ENCODE measurements at regions not wholly inside any gene's neighbourhood (a gene's known extent, or its start where the extent isn't known, plus 50 kb on each side); places are given as distances from the start of the nearest gene placed in this dataset.
"Not testable (repeated sequence)": the region's sequence is repeated elsewhere in the genome, so short reads cannot be mapped to it uniquely, and the experiment has no call there.

GRCh38 chr1:181972256-181972655 lies 89.3 kb downstream of the ZNF648 start:
- Histone ChIP-seq H3K36me3 (ENCODE audit: control insufficient read depth, insufficient read depth, low read length) (no peaks in the 10 kb centered on the region), H3K27ac (ENCODE audit: insufficient read depth, low read length, poor library complexity, severe bottlenecking) (no peak overlapping the region), H3K27me3 (ENCODE audit: control insufficient read depth, insufficient read depth, low read length) (no peaks in the 10 kb centered on the region), H3K9me3 (ENCODE audit: control insufficient read depth in 2 of 2, low read length in 2 of 2) (peaks cover 4% of the 10 kb centered on the region in 2 experiments), H3K4me1 (ENCODE audit: control insufficient read depth, insufficient read depth, low read length, poor library complexity, severe bottlenecking) (no peaks in the 10 kb centered on the region), H3K4me3 (ENCODE audit: low read depth, low read length) (no peak overlapping the region)
- no peaks in the 10 kb centered on the region for H3K36me3 Mint-ChIP-seq
- peaks cover 0 to 12% (median 8%) of the 10 kb centered on the region in 7 donors for H3K9me3 Mint-ChIP-seq
- DNase-seq (no peak), ATAC-seq (ENCODE audit: low read depth in 2 of 2) (no peak)
- H3K4me1 Mint-ChIP-seq = no peaks in the 10 kb centered on the region
- H3K4me3 Mint-ChIP-seq = no peak overlapping the region
- no peak overlapping the region for H3K27ac Mint-ChIP-seq
- no peaks in the 10 kb centered on the region for H3K27me3 Mint-ChIP-seq

DNA sequence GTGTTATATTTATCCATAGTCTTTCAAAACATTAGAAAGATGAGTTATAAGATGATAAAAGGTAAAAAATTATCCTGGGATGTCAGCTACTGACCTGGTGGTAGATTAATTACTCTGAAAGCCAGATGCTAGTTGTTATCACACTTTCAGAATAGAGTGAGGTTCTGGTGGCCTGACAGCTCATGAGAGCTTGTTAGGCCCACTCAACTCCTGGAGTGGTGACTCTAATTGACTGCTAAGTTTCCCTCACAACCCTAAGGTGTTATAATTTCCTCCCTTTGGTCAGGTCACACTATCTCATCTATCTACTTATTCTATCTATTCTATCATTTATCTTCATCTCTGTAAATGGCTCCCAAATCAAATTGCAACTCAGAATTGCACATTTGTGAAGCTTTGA lies 90.1 kb downstream of the ZNF648 start:
- Mint-ChIP-seq H3K9me3 (peaks cover 0 to 9% (median 5%) of the 10 kb centered on the region in 7 donors), H3K27ac (no peak overlapping the region), H3K4me1 (no peaks in the 10 kb centered on the region), H3K36me3 (no peaks in the 10 kb centered on the region), H3K27me3 (no peaks in the 10 kb centered on the region), H3K4me3 (no peak overlapping the region)
- Histone ChIP-seq H3K27ac (ENCODE audit: insufficient read depth, low read length, poor library complexity, severe bottlenecking) (no peak overlapping the region), H3K4me3 (ENCODE audit: low read depth, low read length) (no peak overlapping the region), H3K9me3 (ENCODE audit: control insufficient read depth in 2 of 2, low read length in 2 of 2) (peaks cover 4% of the 10 kb centered on the region in 2 experiments), H3K4me1 (ENCODE audit: control insufficient read depth, insufficient read depth, low read length, poor library complexity, severe bottlenecking) (no peaks in the 10 kb centered on the region), H3K36me3 (ENCODE audit: control insufficient read depth, insufficient read depth, low read length) (no peaks in the 10 kb centered on the region), H3K27me3 (ENCODE audit: control insufficient read depth, insufficient read depth, low read length) (no peaks in the 10 kb centered on the region)
- DNase-seq (no peak), ATAC-seq (ENCODE audit: low read depth in 2 of 2) (no peak)

DNA sequence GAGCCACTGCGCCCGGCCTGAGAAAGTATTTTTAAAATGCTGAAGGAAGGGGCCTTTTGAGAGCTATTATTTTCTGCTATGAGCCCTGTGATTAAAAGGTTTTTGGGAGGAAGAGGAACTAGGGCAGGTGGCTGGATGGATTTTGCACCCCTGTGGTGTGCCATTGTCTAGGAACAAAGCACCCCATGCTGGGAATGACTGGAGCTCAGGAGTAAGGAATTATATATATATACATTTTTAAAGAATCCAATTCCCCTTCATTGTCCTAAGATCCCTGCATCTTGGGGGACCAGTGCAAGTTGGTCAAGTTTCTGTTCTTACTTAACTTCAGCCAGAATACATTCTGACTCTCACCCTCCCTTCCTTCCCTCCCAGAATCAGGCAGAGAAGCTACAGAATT lies 91.6 kb downstream of the ZNF648 start:
- Histone ChIP-seq H3K27ac (ENCODE audit: insufficient read depth, low read length, poor library complexity, severe bottlenecking) (no peak overlapping the region), H3K36me3 (ENCODE audit: control insufficient read depth, insufficient read depth, low read length) (no peaks in the 10 kb centered on the region), H3K4me3 (ENCODE audit: low read depth, low read length) (no peak overlapping the region), H3K27me3 (ENCODE audit: control insufficient read depth, insufficient read depth, low read length) (no peaks in the 10 kb centered on the region), H3K4me1 (ENCODE audit: control insufficient read depth, insufficient read depth, low read length, poor library complexity, severe bottlenecking) (no peaks in the 10 kb centered on the region), H3K9me3 (ENCODE audit: control insufficient read depth in 2 of 2, low read length in 2 of 2) (no peaks in the 10 kb centered on the region)
- DNase-seq (no peak), ATAC-seq (ENCODE audit: low read depth in 2 of 2) (no peak)
- H3K4me3 Mint-ChIP-seq = no peak overlapping the region
- no peaks in the 10 kb centered on the region for H3K27me3 Mint-ChIP-seq
- H3K27ac Mint-ChIP-seq = no peak overlapping the region
- H3K4me1 Mint-ChIP-seq = no peaks in the 10 kb centered on the region
- no peaks in the 10 kb centered on the region for H3K36me3 Mint-ChIP-seq
- peaks cover 0 to 3% (median 0%) of the 10 kb centered on the region in 7 donors for H3K9me3 Mint-ChIP-seq

- not testable (repeated sequence) for H3K27me3 Mint-ChIP-seq; H3K27ac Mint-ChIP-seq; H3K36me3 ChIP-seq (ENCODE audit: control insufficient read depth, insufficient read depth, low read length); H3K27ac ChIP-seq (ENCODE audit: insufficient read depth, low read length, poor library complexity, severe bottlenecking); H3K4me3 Mint-ChIP-seq; H3K4me1 Mint-ChIP-seq; H3K9me3 ChIP-seq (ENCODE audit: control insufficient read depth in 2 of 2, low read length in 2 of 2); DNase-seq; H3K36me3 Mint-ChIP-seq; H3K4me3 ChIP-seq (ENCODE audit: low read depth, low read length); H3K4me1 ChIP-seq (ENCODE audit: control insufficient read depth, insufficient read depth, low read length, poor library complexity, severe bottlenecking); ATAC-seq (ENCODE audit: low read depth in 2 of 2); H3K27me3 ChIP-seq (ENCODE audit: control insufficient read depth, insufficient read depth, low read length)
- H3K9me3 Mint-ChIP-seq = peaks cover 4 to 39% (median 14%) of the 10 kb centered on the region in 7 donors
Observed at GRCh38 chr1:181954696-181955095, 106.8 kb downstream of the ZNF648 start.

DNA sequence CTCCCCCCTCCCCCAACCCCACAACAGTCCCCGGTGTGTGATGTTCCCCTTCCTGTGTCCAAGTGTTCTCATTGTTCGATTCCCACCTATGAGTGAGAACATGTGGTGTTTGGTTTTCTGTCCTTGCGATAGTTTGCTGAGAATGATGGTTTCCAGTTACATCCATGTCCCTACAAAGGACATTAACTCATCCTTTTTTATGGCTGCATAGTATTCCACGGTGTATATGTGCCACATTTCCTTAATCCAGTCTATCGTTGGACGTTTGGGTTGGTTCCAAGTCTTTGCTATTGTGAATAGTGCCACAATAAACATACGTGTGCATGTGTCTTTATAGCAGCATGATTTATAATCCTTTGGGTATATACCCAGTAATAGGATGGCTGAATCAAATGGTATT lies 107.3 kb downstream of the ZNF648 start:
- H3K9me3 Mint-ChIP-seq = peaks cover 2 to 33% (median 13%) of the 10 kb centered on the region in 7 donors
- H3K27me3 ChIP-seq (ENCODE audit: control insufficient read depth, insufficient read depth, low read length); DNase-seq; H3K27ac Mint-ChIP-seq; H3K4me1 Mint-ChIP-seq; H3K36me3 ChIP-seq (ENCODE audit: control insufficient read depth, insufficient read depth, low read length); ATAC-seq (ENCODE audit: low read depth in 2 of 2); H3K9me3 ChIP-seq (ENCODE audit: control insufficient read depth in 2 of 2, low read length in 2 of 2); H3K27me3 Mint-ChIP-seq; H3K27ac ChIP-seq (ENCODE audit: insufficient read depth, low read length, poor library complexity, severe bottlenecking); H3K4me3 ChIP-seq (ENCODE audit: low read depth, low read length); H3K4me1 ChIP-seq (ENCODE audit: control insufficient read depth, insufficient read depth, low read length, poor library complexity, severe bottlenecking); H3K4me3 Mint-ChIP-seq; H3K36me3 Mint-ChIP-seq: not testable (repeated sequence)

GRCh38 chr1:181953596-181953995 lies 107.9 kb downstream of the ZNF648 start:
- H3K4me3 Mint-ChIP-seq = no peak overlapping the region
- peaks cover 0 to 28% (median 8%) of the 10 kb centered on the region in 7 donors for H3K9me3 Mint-ChIP-seq
- Histone ChIP-seq H3K27me3 (ENCODE audit: control insufficient read depth, insufficient read depth, low read length) (no peaks in the 10 kb centered on the region), H3K4me3 (ENCODE audit: low read depth, low read length) (no peak overlapping the region), H3K36me3 (ENCODE audit: control insufficient read depth, insufficient read depth, low read length) (no peaks in the 10 kb centered on the region), H3K9me3 (ENCODE audit: control insufficient read depth in 2 of 2, low read length in 2 of 2) (peaks cover 0 to 4% of the 10 kb centered on the region in 2 experiments), H3K27ac (ENCODE audit: insufficient read depth, low read length, poor library complexity, severe bottlenecking) (no peak overlapping the region), H3K4me1 (ENCODE audit: control insufficient read depth, insufficient read depth, low read length, poor library complexity, severe bottlenecking) (no peaks in the 10 kb centered on the region)
- DNase-seq (no peak), ATAC-seq (ENCODE audit: low read depth in 2 of 2) (no peak)
- H3K36me3 Mint-ChIP-seq = no peaks in the 10 kb centered on the region
- H3K27me3 Mint-ChIP-seq = peaks cover 5% of the 10 kb centered on the region
- H3K4me1 Mint-ChIP-seq = no peaks in the 10 kb centered on the region
- H3K27ac Mint-ChIP-seq = no peak overlapping the region

DNA sequence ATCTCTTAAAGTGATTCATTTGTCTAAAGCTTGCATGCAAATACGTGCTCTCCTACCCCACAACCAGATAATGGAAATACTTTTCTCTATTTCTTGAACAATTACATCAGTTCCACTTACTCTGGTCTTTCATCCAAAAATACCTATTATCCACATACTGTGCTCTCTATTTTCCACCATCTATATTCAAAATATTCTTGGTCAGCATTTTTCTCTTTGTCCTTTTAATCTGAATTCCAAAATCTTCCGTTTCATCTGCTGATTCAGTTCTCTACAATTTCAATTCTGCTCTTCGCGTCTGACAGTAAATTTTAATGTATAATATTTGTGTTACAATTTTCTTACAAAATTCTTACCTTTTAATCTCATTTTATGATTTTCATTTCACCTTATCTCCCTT lies 110.3 kb downstream of the ZNF648 start:
- no peak for ATAC-seq (ENCODE audit: low read depth in 2 of 2)
- Histone ChIP-seq H3K27me3 (ENCODE audit: control insufficient read depth, insufficient read depth, low read length) (no peaks in the 10 kb centered on the region), H3K27ac (ENCODE audit: insufficient read depth, low read length, poor library complexity, severe bottlenecking) (no peak overlapping the region), H3K4me3 (ENCODE audit: low read depth, low read length) (no peak overlapping the region), H3K9me3 (ENCODE audit: control insufficient read depth in 2 of 2, low read length in 2 of 2) (peaks cover 0 to 2% of the 10 kb centered on the region in 2 experiments), H3K36me3 (ENCODE audit: control insufficient read depth, insufficient read depth, low read length) (no peaks in the 10 kb centered on the region), H3K4me1 (ENCODE audit: control insufficient read depth, insufficient read depth, low read length, poor library complexity, severe bottlenecking) (no peaks in the 10 kb centered on the region)
- Mint-ChIP-seq H3K4me3 (no peak overlapping the region), H3K4me1 (no peaks in the 10 kb centered on the region), H3K27me3 (peaks cover 10% of the 10 kb centered on the region), H3K9me3 (peaks cover 3 to 13% (median 7%) of the 10 kb centered on the region in 7 donors), H3K36me3 (no peaks in the 10 kb centered on the region), H3K27ac (no peak overlapping the region)
- DNase-seq = no peak

DNA sequence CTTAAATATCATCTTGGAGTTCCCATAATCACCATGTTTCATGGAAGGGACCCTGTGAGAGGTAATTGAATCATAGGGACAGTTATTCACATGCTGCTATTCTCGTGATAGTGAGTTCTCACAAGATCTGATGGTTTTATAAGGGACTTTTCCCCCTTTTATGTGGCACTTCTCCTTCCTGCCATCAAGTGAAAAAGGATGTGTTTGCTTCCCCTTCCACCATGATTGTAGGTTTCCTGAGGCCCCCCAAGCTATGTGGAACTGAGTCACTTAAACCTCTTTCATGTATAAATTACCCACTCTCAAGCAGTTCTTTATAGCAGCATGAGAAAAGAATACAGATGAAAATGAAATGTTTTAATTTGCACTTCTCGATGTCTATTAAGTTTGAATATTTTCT lies 112.0 kb downstream of the ZNF648 start:
- Histone ChIP-seq H3K27ac (ENCODE audit: insufficient read depth, low read length, poor library complexity, severe bottlenecking) (no peak overlapping the region), H3K9me3 (ENCODE audit: control insufficient read depth in 2 of 2, low read length in 2 of 2) (peaks cover 0 to 2% of the 10 kb centered on the region in 2 experiments), H3K36me3 (ENCODE audit: control insufficient read depth, insufficient read depth, low read length) (no peaks in the 10 kb centered on the region), H3K4me1 (ENCODE audit: control insufficient read depth, insufficient read depth, low read length, poor library complexity, severe bottlenecking) (no peaks in the 10 kb centered on the region), H3K27me3 (ENCODE audit: control insufficient read depth, insufficient read depth, low read length) (no peaks in the 10 kb centered on the region), H3K4me3 (ENCODE audit: low read depth, low read length) (no peak overlapping the region)
- Mint-ChIP-seq H3K36me3 (no peaks in the 10 kb centered on the region), H3K9me3 (peaks cover 3 to 10% (median 4%) of the 10 kb centered on the region in 7 donors), H3K27ac (no peak overlapping the region), H3K4me1 (no peaks in the 10 kb centered on the region), H3K27me3 (peaks cover 10% of the 10 kb centered on the region), H3K4me3 (no peak overlapping the region)
- DNase-seq (no peak), ATAC-seq (ENCODE audit: low read depth in 2 of 2) (no peak)
